Suprapubic skin (tissue), 4 donors: ENCODE measurements at regions not wholly inside any gene's neighbourhood (a gene's known extent, or its start where the extent isn't known, plus 50 kb on each side); places are given as distances from the start of the nearest gene placed in this dataset.

Source experiments
- CTCF ChIP-seq, 2 donors: fragments of 200-600 bp in 1 of 2; fragments of 450-650 bp in 1 of 2; sonication (generic) in 1 of 2; IDR thresholded peaks; one replicate each; pipeline ENCODE4 v1.5.1; 2016 to 2019; ENCODE audit warnings: antibody characterized with exemption in 2 of 2, mild to moderate bottlenecking in 1 of 2, moderate library complexity in 1 of 2
- EP300 ChIP-seq: sonication (generic); formaldehyde crosslinking; IDR thresholded peaks from one replicate; pipeline ENCODE4 v1.6.1; 2017; ENCODE audit warnings: antibody characterized with exemption
- POLR2A ChIP-seq, 2 donors: fragments of 450-650 bp; IDR thresholded peaks; one replicate each; pipeline ENCODE4 v1.6.1; 2017; ENCODE audit warnings: antibody characterized with exemption in 2 of 2, mild to moderate bottlenecking in 2 of 2, moderate library complexity in 2 of 2
- POLR2AphosphoS5 ChIP-seq, 3 donors: sonication (generic); formaldehyde crosslinking; IDR thresholded peaks; one replicate each; pipeline ENCODE4 v1.6.1; 2017; ENCODE audit warnings: antibody characterized with exemption in 3 of 3

- TF ChIP-seq CTCF (IDR thresholded peaks at IDR 0.05) (no peak), POLR2A (IDR thresholded peaks at IDR 0.05) (no peak), POLR2AphosphoS5 (IDR thresholded peaks at IDR 0.05) (no peak), EP300 (no peak)
These were observed 78.4 kb upstream of the ERRFI1 start for GRCh38 chr1:8104278-8105236.
